BJ (cell line): ENCODE measurements at regions not wholly inside any gene's neighbourhood (a gene's known extent, or its start where the extent isn't known, plus 50 kb on each side); places are given as distances from the start of the nearest gene placed in this dataset.
A peak's percentile ranks its signal among the peaks of the same experiment; 100 is the strongest.

Experiments
- CTCF ChIA-PET: fragments of 350-600 bp; formaldehyde crosslinking; extraction: SDS; loops from one replicate; lab custom pipeline; 2021; ENCODE audit warnings: antibody characterized with exemption, inconsistent platforms; lab: Yijun Ruan, JAX
- POLR2A ChIA-PET: fragments of 300-600 bp; sonication (Branson Sonifier 250); formaldehyde crosslinking; extraction: SDS; loops from one replicate; lab custom pipeline; 2021; ENCODE audit warnings: antibody characterized with exemption; lab: Charles Lee
- DNase-seq: peaks from one replicate; pipeline ENCODE4 v3.0.0-alpha.2; 2011; ENCODE audit warnings: low read depth
- H3K27me3 ChIP-seq: 2 replicates; pipeline ENCODE4 v1.6.0; 2011; ENCODE audit warnings: low read length; ENCODE audit not compliant: control insufficient read depth, insufficient read depth
- H3K36me3 ChIP-seq: 2 replicates; pipeline ENCODE4 v1.5.1; 2011; ENCODE audit warnings: low read length; ENCODE audit not compliant: control insufficient read depth, insufficient read depth
- H3K4me3 ChIP-seq: 2 replicates; pipeline ENCODE4 v1.5.1; 2011; ENCODE audit warnings: low read depth, mild to moderate bottlenecking, control low read depth, low read length
- CTCF ChIP-seq: IDR thresholded peaks from 2 replicates; pipeline ENCODE4 v1.5.1; 2011; ENCODE audit warnings: low read depth, mild to moderate bottlenecking, control low read depth, inconsistent platforms, low read length, moderate library complexity; ENCODE audit not compliant: insufficient read depth

- H3K36me3 ChIP-seq, result no peaks in the 10 kb centered on the region
- no peak for TF ChIP-seq CTCF
- H3K27me3 ChIP-seq, result no peaks in the 10 kb centered on the region
- POLR2A ChIA-PET, result no interaction called here
- H3K4me3 ChIP-seq, result no peak overlapping the region
- DNase-seq, result no peak
- CTCF ChIA-PET, result no interaction called here
Observed at GRCh38 chr17:77364381-77364911, 223.7 kb downstream of the SEC14L1 start.

DNA sequence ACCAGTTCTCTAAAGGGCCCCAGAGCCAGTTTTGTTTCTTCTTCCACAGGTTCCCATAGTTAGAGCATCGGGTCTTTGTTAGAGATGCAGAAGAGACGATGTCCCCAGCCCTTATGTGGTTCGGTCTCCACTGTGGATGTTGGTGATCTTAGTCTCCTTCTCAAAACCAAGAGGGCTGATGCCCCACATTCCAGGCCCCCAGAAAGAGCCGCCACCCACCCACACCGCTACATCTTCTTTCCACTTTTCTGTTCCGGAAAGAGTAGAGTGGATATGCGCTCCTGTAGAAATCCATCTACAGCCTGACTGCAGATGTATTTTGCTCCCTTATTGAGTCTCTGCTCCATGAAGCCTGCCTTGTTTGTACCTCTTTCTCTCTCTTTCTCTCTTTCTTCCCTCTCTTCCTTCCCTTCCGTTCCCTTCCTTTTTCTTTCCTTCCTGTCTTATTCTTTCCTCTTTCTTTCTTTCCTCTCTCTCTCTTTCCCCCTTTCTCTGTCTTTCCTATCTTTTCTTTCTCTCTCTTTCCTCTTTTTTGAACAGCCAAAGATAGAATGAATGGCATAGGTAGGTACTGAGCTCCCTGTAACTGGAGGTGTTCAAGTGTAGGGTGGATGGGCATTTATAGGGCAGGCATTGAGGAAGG is 224.3 kb downstream of the SEC14L1 start:
- H3K27me3 ChIP-seq, result no peaks in the 10 kb centered on the region
- ChIA-PET CTCF (interaction anchor here (0.7 to 1.3 kb wide), 4 partner anchors 11 to 147 kb away, joined by 3 read pairs; no protein-coding TSS in a partner anchor), POLR2A (no interaction called here)
- H3K4me3 ChIP-seq, result no peak overlapping the region
- no peaks in the 10 kb centered on the region for H3K36me3 ChIP-seq
- TF ChIP-seq CTCF, result no peak
- no peak for DNase-seq

GRCh38 chr17:77365584-77366186 is 224.9 kb downstream of the SEC14L1 start:
- DNase-seq, result no peak
- Histone ChIP-seq H3K27me3 (no peaks in the 10 kb centered on the region), H3K4me3 (no peak overlapping the region), H3K36me3 (no peaks in the 10 kb centered on the region)
- no peak for TF ChIP-seq CTCF
- ChIA-PET CTCF (interaction anchor here (0.6 to 1.7 kb wide), 10 partner anchors 8 to 147 kb away, joined by 3 to 11 read pairs (median 3); no protein-coding TSS in a partner anchor), POLR2A (no interaction called here)

GRCh38 chr17:77366206-77366557 is 225.4 kb downstream of the SEC14L1 start:
- DNase-seq, result no peak
- TF ChIP-seq CTCF, result no peak
- H3K4me3 ChIP-seq, result no peak overlapping the region
- ChIA-PET CTCF (interaction anchor here (0.6 to 1.7 kb wide), 9 partner anchors 9 to 61 kb away, joined by 3 to 11 read pairs (median 3); no protein-coding TSS in a partner anchor), POLR2A (interaction anchor here (0.6 kb wide), 1 partner anchor 19 kb away, joined by 3 read pairs; no protein-coding TSS in a partner anchor)
- no peaks in the 10 kb centered on the region for H3K36me3 ChIP-seq
- no peaks in the 10 kb centered on the region for H3K27me3 ChIP-seq

GRCh38 chr17:77366558-77367245 is 225.9 kb downstream of the SEC14L1 start:
- TF ChIP-seq CTCF, result peak; percentile 38
- no peaks in the 10 kb centered on the region for H3K27me3 ChIP-seq
- H3K4me3 ChIP-seq, result no peak overlapping the region
- ChIA-PET CTCF (interaction anchor here (0.6 to 1.7 kb wide), 6 partner anchors 9 to 61 kb away, joined by 3 to 11 read pairs (median 3); no protein-coding TSS in a partner anchor), POLR2A (interaction anchor here (0.6 kb wide), 1 partner anchor 18 kb away, joined by 3 read pairs; no protein-coding TSS in a partner anchor)
- no peak for DNase-seq
- no peaks in the 10 kb centered on the region for H3K36me3 ChIP-seq
